HCT116 (cell line): ENCODE measurements at regions not wholly inside any gene's neighbourhood (a gene's known extent, or its start where the extent isn't known, plus 50 kb on each side); places are given as distances from the start of the nearest gene placed in this dataset.

ENCODE experiments used
- ATAC-seq: fragments of 200-7000 bp; cut with Tn5 transposase; 2 replicates; pipeline ENCODE4 v1.9.1; 2020; ENCODE audit warnings: mild to moderate bottlenecking, moderate library complexity
- BruUV-seq: library from RNA; stranded (reverse); fragments of 400-500 nt; replicated peaks from 2 replicates; lab custom pipeline; 2021; lab: Mats Ljungman, UMichigan
- CTCF ChIA-PET: fragments of 300-600 bp; sonication (Branson Sonifier 250); formaldehyde crosslinking; loops from one replicate; lab custom pipeline; 2021; ENCODE audit warnings: antibody characterized with exemption; lab: Charles Lee
- POLR2A ChIA-PET: fragments of 300-600, 350-600 bp; sonication (Branson Sonifier 250); formaldehyde crosslinking; loops from one replicate; lab custom pipeline; 2021; ENCODE audit warnings: antibody characterized with exemption; lab: Charles Lee
- RAD21 ChIA-PET, 2 experiments: fragments of 300-600 bp; sonication (Branson Sonifier 250); formaldehyde crosslinking; loops; one replicate each; lab custom pipeline; 2023; ENCODE audit warnings: low total read pairs in 2 of 2; ENCODE audit not compliant: uncharacterized antibody in 2 of 2, unreplicated experiment in 2 of 2, low non-redundant PET in 1 of 2; lab: Charles Lee
- DNase-seq: peaks from one replicate; pipeline ENCODE4 v3.0.0-alpha.2; 2010; ENCODE audit warnings: low read depth, low spot score
- H2AFZ ChIP-seq: fragments of 200-600 bp; shearing (Covaris generic), sonication (generic); 2 replicates; pipeline ENCODE4 v1.6.1; 2017; ENCODE audit warnings: low read depth, mixed run types, mixed read lengths, antibody characterized with exemption, low read length; ENCODE audit not compliant: poor library complexity, severe bottlenecking
- H3K27ac ChIP-seq: 2 replicates; pipeline ENCODE4 v1.5.1; 2012; ENCODE audit warnings: low read depth, low read length
- H3K27me3 ChIP-seq: fragments of 200-600 bp; sonication (generic); 2 replicates; pipeline ENCODE4 v1.6.1; 2016; ENCODE audit warnings: mixed run types, low read length, mixed read lengths; ENCODE audit not compliant: insufficient read depth
- H3K36me3 ChIP-seq, 2 experiments: fragments of 200-500 bp in 1 of 2; fragments of 200-600 bp in 1 of 2; sonication (Bioruptor generic) in 1 of 2; sonication (generic) in 1 of 2; 2 replicates each; pipeline versions ENCODE4 v1.5.1 to v1.6.1; 2014 to 2016; ENCODE audit warnings: low read length in 2 of 2, inconsistent platforms in 1 of 2, mixed read lengths in 1 of 2, mixed run types in 1 of 2; ENCODE audit not compliant: insufficient read depth in 2 of 2, control insufficient read depth in 1 of 2
- H3K4me1 ChIP-seq, 2 experiments: fragments of 200-600 bp in 1 of 2; sonication (generic) in 1 of 2; 2 replicates each; pipeline versions ENCODE4 v1.5.1 to v1.6.1; 2012 to 2017; ENCODE audit warnings: low read length in 2 of 2, inconsistent platforms in 1 of 2, mild to moderate bottlenecking in 1 of 2, mixed read lengths in 1 of 2, mixed run types in 1 of 2, moderate library complexity in 1 of 2; ENCODE audit not compliant: insufficient read depth in 2 of 2, control insufficient read depth in 1 of 2
- H3K4me2 ChIP-seq: fragments of 200-600 bp; sonication (generic); 2 replicates; pipeline ENCODE4 v1.6.1; 2017; ENCODE audit warnings: mixed run types, low read length, mixed read lengths
- H3K4me3 ChIP-seq, 2 experiments: fragments of 200-600 bp in 1 of 2; sonication (generic) in 1 of 2; replicated peaks in 1 of 2; 2 replicates each; pipeline ENCODE4 v1.5.1; 2011 to 2016; ENCODE audit warnings: low read length in 2 of 2, control low read depth in 1 of 2, low read depth in 1 of 2, mild to moderate bottlenecking in 1 of 2, mixed read lengths in 1 of 2, mixed run types in 1 of 2
- H3K79me2 ChIP-seq: fragments of 200-600 bp; sonication (generic); 2 replicates; pipeline ENCODE4 v1.6.1; 2017; ENCODE audit warnings: mild to moderate bottlenecking, mixed run types, low read length, moderate library complexity, mixed read lengths; ENCODE audit not compliant: insufficient read depth
- H3K9ac ChIP-seq: fragments of 200-600 bp; sonication (generic); 2 replicates; pipeline ENCODE4 v1.6.1; 2016; ENCODE audit warnings: low read length, mixed read lengths
- H3K9me2 ChIP-seq: fragments of 200-600 bp; sonication (generic), shearing (Covaris generic); 2 replicates; pipeline ENCODE4 v1.6.1; 2017; ENCODE audit warnings: mixed run types, mild to moderate bottlenecking, moderate library complexity; ENCODE audit not compliant: insufficient read depth
- H3K9me3 ChIP-seq, 2 experiments: fragments of 200-500 bp in 1 of 2; fragments of 200-600 bp in 1 of 2; sonication (Bioruptor generic) in 1 of 2; sonication (generic) in 1 of 2; 2 replicates each; pipeline ENCODE4 v1.6.1; 2014 to 2017; ENCODE audit warnings: low read length in 2 of 2, mixed read lengths in 2 of 2, inconsistent platforms in 1 of 2, low read depth in 1 of 2, mild to moderate bottlenecking in 1 of 2, mixed run types in 1 of 2, moderate library complexity in 1 of 2; ENCODE audit not compliant: control insufficient read depth in 1 of 2, insufficient read depth in 1 of 2
- H4K20me1 ChIP-seq: fragments of 200-600 bp; sonication (generic), shearing (Covaris generic); 2 replicates; pipeline ENCODE4 v1.6.1; 2017; ENCODE audit warnings: mixed run types, mild to moderate bottlenecking, moderate library complexity; ENCODE audit not compliant: insufficient read depth
- ATF3 ChIP-seq: IDR thresholded peaks from 2 replicates; pipeline ENCODE4 v1.6.1; 2012
- CBX3 ChIP-seq: IDR thresholded peaks from 2 replicates; pipeline ENCODE4 v1.6.1; 2012; ENCODE audit warnings: low read depth
- CEBPB ChIP-seq: IDR thresholded peaks from 2 replicates; pipeline ENCODE4 v1.6.1; 2012; ENCODE audit warnings: low read depth
- CTCF ChIP-seq, 3 experiments: fragments of 200-600 bp in 1 of 3; sonication (generic) in 1 of 3; IDR thresholded peaks in 2 of 3; conservative IDR thresholded peaks in 1 of 3; 2 replicates each; pipeline ENCODE4 v1.5.1; 2012 to 2017; ENCODE audit warnings: low read depth in 2 of 3, low read length in 2 of 3, antibody characterized with exemption in 1 of 3, borderline replicate concordance in 1 of 3, control low read depth in 1 of 3, mild to moderate bottlenecking in 1 of 3, mixed read lengths in 1 of 3, mixed run types in 1 of 3, moderate library complexity in 1 of 3; ENCODE audit not compliant: insufficient read depth in 1 of 3
- FOSL1 ChIP-seq: IDR thresholded peaks from 2 replicates; pipeline ENCODE4 v1.6.1; 2012; ENCODE audit warnings: low read depth
- POLR2A ChIP-seq: IDR thresholded peaks from 2 replicates; pipeline ENCODE4 v1.7.0; 2011; ENCODE audit warnings: borderline replicate concordance; ENCODE audit not compliant: insufficient read depth, insufficient read length; ENCODE audit errors: extremely low read depth
- POLR2AphosphoS5 ChIP-seq: IDR thresholded peaks from 2 replicates; pipeline ENCODE4 v1.6.1; 2011; ENCODE audit warnings: mild to moderate bottlenecking, low read depth, low read length, moderate library complexity
- REST ChIP-seq: IDR thresholded peaks from 2 replicates; pipeline ENCODE4 v1.6.1; 2012; ENCODE audit warnings: low read depth
- SP1 ChIP-seq: IDR thresholded peaks from 2 replicates; pipeline ENCODE4 v1.6.1; 2012; ENCODE audit warnings: low read depth
- TCF7L2 ChIP-seq: IDR thresholded peaks from 2 replicates; pipeline ENCODE4 v1.7.0; 2011; ENCODE audit warnings: borderline replicate concordance, inconsistent platforms; ENCODE audit not compliant: insufficient read depth, insufficient read length; ENCODE audit errors: extremely low read depth
- YY1 ChIP-seq: IDR thresholded peaks from 2 replicates; pipeline ENCODE4 v1.6.1; 2011; ENCODE audit warnings: low read length, low read depth, moderate library complexity, mild to moderate bottlenecking; ENCODE audit not compliant: insufficient replicate concordance; ENCODE audit errors: extremely low read depth
- ZBTB33 ChIP-seq: IDR thresholded peaks from 2 replicates; pipeline ENCODE4 v1.6.1; 2011; ENCODE audit warnings: mild to moderate bottlenecking, low read length, moderate library complexity; ENCODE audit not compliant: insufficient replicate concordance; ENCODE audit errors: extremely low read depth
- intact Hi-C: fragments of 100-400 bp; cut with micrococcal nuclease; formaldehyde crosslinking; loops from 2 replicates; pipeline ENCODE4 v1.10.0; 2022

GRCh38 chr7:89666136-89666835 lies 488.0 kb upstream of the STEAP1 start:
- no peak overlapping the region for H3K4me3 ChIP-seq
- peaks cover 4% of the 10 kb centered on the region; the same call in 1 of the 2 replicates for H4K20me1 ChIP-seq
- no peaks in the 10 kb centered on the region for H3K27me3 ChIP-seq
- no peak overlapping the region for H3K9ac ChIP-seq
- ChIA-PET POLR2A (no interaction called here), CTCF (no interaction called here), RAD21 (no interaction called here)
- H3K9me2 ChIP-seq = no peaks in the 10 kb centered on the region
- no peaks in the 10 kb centered on the region for H3K79me2 ChIP-seq
- H3K9me3 ChIP-seq = no peaks in the 10 kb centered on the region
- H3K36me3 ChIP-seq = no peaks in the 10 kb centered on the region
- DNase-seq = no peak
- no peak for ATAC-seq
- intact Hi-C loops = no loop called here
- H3K4me2 ChIP-seq = no peak overlapping the region
- no peak for TF ChIP-seq POLR2AphosphoS5
- no peak for TF ChIP-seq ZBTB33
- TF ChIP-seq CTCF (IDR thresholded peaks at IDR 0.05 in 2 of 3, conservative IDR thresholded peaks at IDR 0.05 in 1 of 3; ENCODE audit: borderline replicate concordance in 1 of 3, insufficient read depth in 1 of 3, low read depth in 2 of 3, low read length in 2 of 3) = no peak
- no peak for TF ChIP-seq TCF7L2
- TF ChIP-seq SP1 = no peak
- TF ChIP-seq CBX3 = no peak
- TF ChIP-seq YY1 = no peak
- no peak for TF ChIP-seq CEBPB
- TF ChIP-seq FOSL1 = no peak
- TF ChIP-seq REST = no peak
- no peak for TF ChIP-seq POLR2A
- no peak for TF ChIP-seq ATF3
- H3K27ac ChIP-seq = no peak overlapping the region
- BruUV-seq = no TSS peak
- H2AFZ ChIP-seq = no peak overlapping the region
- H3K4me1 ChIP-seq = no peaks in the 10 kb centered on the region
